ENCODE measurements at regions not wholly inside any gene's neighbourhood (a gene's known extent, or its start where the extent isn't known, plus 50 kb on each side); places are given as distances from the start of the nearest gene placed in this dataset.

GRCh38 chr11:114925591-114925990 is 247.3 kb downstream of the NXPE2 start:
- in situ Hi-C loops (cut with MboI; ENCODE audit: low sequenced_read_pairs, unreplicated experiment), result no loop called here
- no peak for DNase-seq (ENCODE audit: low spot score)
- TF ChIP-seq CTCF (IDR thresholded peaks at IDR 0.05; ENCODE audit: borderline replicate concordance, control extremely low read depth, extremely low read depth, insufficient read depth, missing control alignments), result no peak

GRCh38 chr11:114928260-114928870 is 250.0 kb downstream of the NXPE2 start:
- TF ChIP-seq CTCF (IDR thresholded peaks at IDR 0.05; ENCODE audit: borderline replicate concordance, control extremely low read depth, extremely low read depth, insufficient read depth, missing control alignments), result no peak
- DNase-seq (ENCODE audit: low spot score), result no peak
- in situ Hi-C loops (cut with MboI; ENCODE audit: low sequenced_read_pairs, unreplicated experiment), result no loop called here

GRCh38 chr11:114929351-114930000 is 251.1 kb downstream of the NXPE2 start:
- in situ Hi-C loops (cut with MboI; ENCODE audit: low sequenced_read_pairs, unreplicated experiment), result no loop called here
- TF ChIP-seq CTCF (IDR thresholded peaks at IDR 0.05; ENCODE audit: borderline replicate concordance, control extremely low read depth, extremely low read depth, insufficient read depth, missing control alignments), result no peak
- DNase-seq (ENCODE audit: low spot score), result no peak

- no peak for DNase-seq (ENCODE audit: low spot score)
- in situ Hi-C loops (cut with MboI; ENCODE audit: low sequenced_read_pairs, unreplicated experiment), result no loop called here
- no peak for TF ChIP-seq CTCF (IDR thresholded peaks at IDR 0.05; ENCODE audit: borderline replicate concordance, control extremely low read depth, extremely low read depth, insufficient read depth, missing control alignments)
Measured at GRCh38 chr11:114938799-114939198, 260.5 kb downstream of the NXPE2 start.

- no peak for TF ChIP-seq CTCF (IDR thresholded peaks at IDR 0.05; ENCODE audit: borderline replicate concordance, control extremely low read depth, extremely low read depth, insufficient read depth, missing control alignments)
- in situ Hi-C loops (cut with MboI; ENCODE audit: low sequenced_read_pairs, unreplicated experiment), result no loop called here
- DNase-seq (ENCODE audit: low spot score), result no peak
Measured at GRCh38 chr11:114942207-114942606, 263.9 kb downstream of the NXPE2 start.

- DNase-seq (ENCODE audit: low spot score), result no peak
- in situ Hi-C loops (cut with MboI; ENCODE audit: low sequenced_read_pairs, unreplicated experiment), result no loop called here
- no peak for TF ChIP-seq CTCF (IDR thresholded peaks at IDR 0.05; ENCODE audit: borderline replicate concordance, control extremely low read depth, extremely low read depth, insufficient read depth, missing control alignments)
Measured at GRCh38 chr11:114949614-114950351, 271.5 kb downstream of the NXPE2 start.
